Esophagus muscularis mucosa (tissue), 4 donors: ENCODE measurements at regions not wholly inside any gene's neighbourhood (a gene's known extent, or its start where the extent isn't known, plus 50 kb on each side); places are given as distances from the start of the nearest gene placed in this dataset.

Experiments used
- CTCF ChIP-seq, 3 experiments: fragments of 200-600 bp in 2 of 3; fragments of 450-650 bp in 1 of 3; sonication (generic) in 2 of 3; IDR thresholded peaks; one replicate each; pipeline ENCODE4 v1.5.1; 2017 to 2019; ENCODE audit warnings: antibody characterized with exemption in 3 of 3, mild to moderate bottlenecking in 2 of 3, moderate library complexity in 1 of 3
- EP300 ChIP-seq: sonication (generic); formaldehyde crosslinking; IDR thresholded peaks from one replicate; pipeline ENCODE4 v1.6.1; 2017; ENCODE audit warnings: antibody characterized with exemption
- POLR2A ChIP-seq: fragments of 450-650 bp; IDR thresholded peaks from one replicate; pipeline ENCODE4 v1.6.1; 2017; ENCODE audit warnings: antibody characterized with exemption, moderate library complexity, mild to moderate bottlenecking, low read depth
- POLR2AphosphoS5 ChIP-seq, 2 donors: sonication (generic); formaldehyde crosslinking; IDR thresholded peaks; one replicate each; pipeline ENCODE4 v1.6.1; 2017; ENCODE audit warnings: antibody characterized with exemption in 2 of 2

DNA sequence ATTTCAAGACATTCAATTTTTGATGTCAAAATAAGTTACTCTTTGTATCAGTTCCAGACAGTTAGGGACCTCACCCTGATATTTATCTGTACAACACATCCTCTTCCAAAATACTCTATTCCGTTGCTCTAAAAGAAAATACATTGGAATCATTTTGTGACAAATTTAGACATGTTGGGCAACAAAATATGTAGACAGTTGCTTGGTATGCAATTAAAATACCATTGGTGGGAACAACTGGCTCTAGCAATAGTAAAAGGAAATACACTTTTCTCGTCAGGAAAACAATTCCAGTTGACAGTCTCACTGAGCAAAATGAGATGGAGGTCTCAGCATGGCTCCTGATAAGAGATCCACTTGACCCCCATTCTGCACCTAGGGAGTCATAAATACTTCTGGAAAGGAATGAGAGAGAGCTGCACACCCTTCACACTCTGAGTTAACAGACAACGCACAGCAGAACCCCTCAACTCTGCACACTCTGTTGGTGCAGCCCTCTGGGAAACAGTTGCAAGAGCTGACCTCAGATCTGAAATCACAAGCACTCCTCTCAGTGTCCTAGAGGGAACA lies 171.3 kb upstream of the NT5E start:
- no peak for TF ChIP-seq CTCF (IDR thresholded peaks at IDR 0.05)
- no peak for TF ChIP-seq EP300
- TF ChIP-seq POLR2A, result no peak
- TF ChIP-seq POLR2AphosphoS5 (IDR thresholded peaks at IDR 0.05), result no peak
